ENCODE measurements at regions not wholly inside any gene's neighbourhood (a gene's known extent, or its start where the extent isn't known, plus 50 kb on each side); places are given as distances from the start of the nearest gene placed in this dataset.

DNA sequence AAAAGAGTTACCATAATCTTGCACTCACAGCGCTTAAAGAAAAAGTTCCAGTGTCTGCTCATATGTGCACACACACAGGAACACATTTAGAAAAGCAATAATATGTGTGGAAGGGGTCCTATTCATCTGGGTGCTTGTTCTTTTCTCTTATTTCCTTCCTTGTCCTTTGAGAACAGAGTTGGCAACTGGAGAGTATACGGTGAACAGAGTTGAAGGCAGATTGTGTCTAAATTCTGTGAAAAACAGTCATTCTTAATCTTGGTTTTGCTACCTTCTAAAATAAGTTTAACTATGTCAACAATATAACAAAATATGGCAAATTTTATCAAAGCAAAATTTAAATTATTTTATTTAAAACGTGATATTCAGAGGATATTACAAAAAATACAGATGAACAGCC, 365.1 kb upstream of the NOCT start:
- Histone ChIP-seq H3K36me3 (ENCODE audit: control insufficient read depth in 2 of 2, extremely low read depth in 1 of 2, insufficient read depth in 2 of 2, low read length in 2 of 2) (no peaks in the 10 kb centered on the region), H4K20me1 (replicated peaks; ENCODE audit: control insufficient read depth, extremely low read depth, insufficient read depth, low read length) (no peaks in the 10 kb centered on the region), H3K27me3 (ENCODE audit: control insufficient read depth in 2 of 2, insufficient read depth in 2 of 2, low read length in 2 of 2) (no peaks in the 10 kb centered on the region), H3K4me3 (replicated peaks in 1 of 3; ENCODE audit: insufficient read depth in 1 of 3, low read depth in 1 of 3, low read length in 3 of 3) (no peak overlapping the region), H3K4me1 (ENCODE audit: control insufficient read depth, extremely low read depth, insufficient read depth, low read length) (no peaks in the 10 kb centered on the region), H3K4me2 (ENCODE audit: insufficient read depth, low read length) (no peak overlapping the region), H3K9me3 (replicated peaks; ENCODE audit: control insufficient read depth, insufficient read depth, low read length) (no peaks in the 10 kb centered on the region), H3K9me1 (replicated peaks; ENCODE audit: control insufficient read depth, extremely low read depth, insufficient read depth, low read length) (no peaks in the 10 kb centered on the region), H3K79me2 (ENCODE audit: control insufficient read depth, insufficient read depth, low read length) (no peaks in the 10 kb centered on the region), H3K27ac (ENCODE audit: insufficient read depth, low read depth, low read length) (no peak overlapping the region), H2AFZ (ENCODE audit: low read depth, low read length) (no peak overlapping the region), H3K9ac (replicated peaks; ENCODE audit: extremely low read depth, insufficient read depth, low read length) (no peak overlapping the region)
- dilution Hi-C loops (cut with MboI; ENCODE audit: extremely low pct_ligation_motif_present, low sequenced_read_pairs) (no loop called here), intact Hi-C loops (cut with micrococcal nuclease) (no loop called here)
- no peak for TF ChIP-seq POLR2A (IDR thresholded peaks at IDR 0.05; ENCODE audit: low read depth, low read length)
- TF ChIP-seq GATA2 (IDR thresholded peaks at IDR 0.05; ENCODE audit: insufficient read depth, insufficient read length, low read depth, low read length), result no peak
- TF ChIP-seq, protein P1, sequence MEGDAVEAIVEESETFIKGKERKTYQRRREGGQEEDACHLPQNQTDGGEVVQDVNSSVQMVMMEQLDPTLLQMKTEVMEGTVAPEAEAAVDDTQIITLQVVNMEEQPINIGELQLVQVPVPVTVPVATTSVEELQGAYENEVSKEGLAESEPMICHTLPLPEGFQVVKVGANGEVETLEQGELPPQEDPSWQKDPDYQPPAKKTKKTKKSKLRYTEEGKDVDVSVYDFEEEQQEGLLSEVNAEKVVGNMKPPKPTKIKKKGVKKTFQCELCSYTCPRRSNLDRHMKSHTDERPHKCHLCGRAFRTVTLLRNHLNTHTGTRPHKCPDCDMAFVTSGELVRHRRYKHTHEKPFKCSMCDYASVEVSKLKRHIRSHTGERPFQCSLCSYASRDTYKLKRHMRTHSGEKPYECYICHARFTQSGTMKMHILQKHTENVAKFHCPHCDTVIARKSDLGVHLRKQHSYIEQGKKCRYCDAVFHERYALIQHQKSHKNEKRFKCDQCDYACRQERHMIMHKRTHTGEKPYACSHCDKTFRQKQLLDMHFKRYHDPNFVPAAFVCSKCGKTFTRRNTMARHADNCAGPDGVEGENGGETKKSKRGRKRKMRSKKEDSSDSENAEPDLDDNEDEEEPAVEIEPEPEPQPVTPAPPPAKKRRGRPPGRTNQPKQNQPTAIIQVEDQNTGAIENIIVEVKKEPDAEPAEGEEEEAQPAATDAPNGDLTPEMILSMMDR (IDR thresholded peaks at IDR 0.05; ENCODE audit: extremely low read depth in 1 of 2, insufficient read depth in 1 of 2, low read depth in 1 of 2, low read length in 2 of 2), result no peak
- TF ChIP-seq, protein P2, sequence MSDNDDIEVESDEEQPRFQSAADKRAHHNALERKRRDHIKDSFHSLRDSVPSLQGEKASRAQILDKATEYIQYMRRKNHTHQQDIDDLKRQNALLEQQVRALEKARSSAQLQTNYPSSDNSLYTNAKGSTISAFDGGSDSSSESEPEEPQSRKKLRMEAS (IDR thresholded peaks at IDR 0.05; ENCODE audit: insufficient read depth, insufficient read length), result no peak
- no peak for TF ChIP-seq EZH2 (IDR thresholded peaks at IDR 0.05; ENCODE audit: borderline replicate concordance, low read depth, low read length, severe bottlenecking)
- no peak for TF ChIP-seq MYC (IDR thresholded peaks at IDR 0.05; ENCODE audit: low read depth, low read length)
- no peak for TF ChIP-seq JUN (IDR thresholded peaks at IDR 0.05; ENCODE audit: borderline replicate concordance, insufficient read depth, insufficient read length, low read depth)
- TF ChIP-seq FOS (IDR thresholded peaks at IDR 0.05; ENCODE audit: borderline replicate concordance, insufficient read depth, low read length), result no peak
- no peak for TF ChIP-seq POLR2AphosphoS5 (IDR thresholded peaks at IDR 0.05; ENCODE audit: insufficient read depth, low read depth, low read length)
- no TSS peak for BruUV-seq (replicated peaks)
- FAIRE-seq, result no peak
- ChIA-PET POLR2A (no interaction called here), CTCF (no interaction called here)
- DNase-seq (ENCODE audit: low read depth, low spot score), result no peak
